ENCODE measurements at regions not wholly inside any gene's neighbourhood (a gene's known extent, or its start where the extent isn't known, plus 50 kb on each side); places are given as distances from the start of the nearest gene placed in this dataset.

DNA sequence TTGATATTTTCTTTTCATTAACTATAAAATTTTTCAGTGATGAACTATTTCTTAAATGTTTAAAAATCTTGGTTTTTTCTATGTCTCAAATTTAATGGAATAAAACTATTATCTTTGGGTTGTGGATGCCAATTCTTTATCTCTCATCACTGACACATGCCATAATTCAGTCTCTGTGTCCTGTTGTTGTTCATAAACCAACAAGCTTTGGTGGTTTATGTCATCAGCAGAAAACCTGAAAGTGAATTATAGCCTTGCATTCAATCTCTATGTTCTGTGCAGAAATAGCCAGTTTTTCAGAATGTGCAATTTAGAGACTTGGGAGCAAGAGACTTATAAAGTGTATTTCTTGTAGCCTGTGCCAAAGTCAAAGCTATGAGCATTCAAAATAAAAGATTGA, 462.6 kb upstream of the ADGRL4 start:
- no peaks in the 10 kb centered on the region for H3K9me3 Mint-ChIP-seq
- no peak overlapping the region for H3K4me3 Mint-ChIP-seq
- H3K27me3 Mint-ChIP-seq (ENCODE audit: insufficient read depth): no peaks in the 10 kb centered on the region
- H3K27ac Mint-ChIP-seq: no peak overlapping the region
- no peaks in the 10 kb centered on the region for H3K36me3 Mint-ChIP-seq (ENCODE audit: low read depth)
- no peaks in the 10 kb centered on the region for H3K4me1 Mint-ChIP-seq (ENCODE audit: low read depth)
- no peak for DNase-seq
- TF ChIP-seq, protein P1, sequence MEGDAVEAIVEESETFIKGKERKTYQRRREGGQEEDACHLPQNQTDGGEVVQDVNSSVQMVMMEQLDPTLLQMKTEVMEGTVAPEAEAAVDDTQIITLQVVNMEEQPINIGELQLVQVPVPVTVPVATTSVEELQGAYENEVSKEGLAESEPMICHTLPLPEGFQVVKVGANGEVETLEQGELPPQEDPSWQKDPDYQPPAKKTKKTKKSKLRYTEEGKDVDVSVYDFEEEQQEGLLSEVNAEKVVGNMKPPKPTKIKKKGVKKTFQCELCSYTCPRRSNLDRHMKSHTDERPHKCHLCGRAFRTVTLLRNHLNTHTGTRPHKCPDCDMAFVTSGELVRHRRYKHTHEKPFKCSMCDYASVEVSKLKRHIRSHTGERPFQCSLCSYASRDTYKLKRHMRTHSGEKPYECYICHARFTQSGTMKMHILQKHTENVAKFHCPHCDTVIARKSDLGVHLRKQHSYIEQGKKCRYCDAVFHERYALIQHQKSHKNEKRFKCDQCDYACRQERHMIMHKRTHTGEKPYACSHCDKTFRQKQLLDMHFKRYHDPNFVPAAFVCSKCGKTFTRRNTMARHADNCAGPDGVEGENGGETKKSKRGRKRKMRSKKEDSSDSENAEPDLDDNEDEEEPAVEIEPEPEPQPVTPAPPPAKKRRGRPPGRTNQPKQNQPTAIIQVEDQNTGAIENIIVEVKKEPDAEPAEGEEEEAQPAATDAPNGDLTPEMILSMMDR (IDR thresholded peaks at IDR 0.05): no peak

DNA sequence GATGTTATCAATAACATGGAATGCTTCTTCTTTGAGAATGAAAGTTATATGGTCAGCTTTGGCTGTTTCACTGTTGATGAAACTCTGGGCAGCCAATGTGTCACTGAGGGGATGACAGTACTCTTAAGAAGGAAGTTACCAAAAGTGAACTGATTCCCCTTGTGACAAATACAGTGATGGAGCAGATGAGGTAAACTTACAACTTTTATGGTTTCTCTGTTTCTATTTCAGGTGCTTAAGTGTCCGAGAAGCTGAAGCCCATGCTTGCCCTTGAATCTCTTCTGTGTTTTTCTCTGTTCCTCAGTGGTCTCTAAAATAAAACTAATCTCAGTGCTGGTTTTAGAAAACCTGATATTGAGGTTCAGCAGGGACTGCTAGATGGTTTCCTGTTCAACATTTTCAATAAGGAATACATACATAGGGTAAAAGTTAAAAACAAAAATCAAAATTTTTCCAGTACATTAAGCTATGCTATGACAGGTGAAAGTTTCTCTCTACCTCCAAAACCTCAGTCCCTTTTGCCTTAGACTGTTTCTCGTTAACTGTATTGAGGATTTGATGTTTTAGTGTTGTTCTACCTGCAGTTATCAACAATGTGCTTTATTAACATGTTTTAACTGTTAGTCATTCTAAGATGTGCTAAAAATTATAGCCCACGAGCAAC, 454.4 kb upstream of the ADGRL4 start:
- no peak for DNase-seq
- TF ChIP-seq, protein P1 (IDR thresholded peaks at IDR 0.05): no peak
- no peaks in the 10 kb centered on the region for H3K36me3 Mint-ChIP-seq (ENCODE audit: low read depth)
- H3K27ac Mint-ChIP-seq: no peak overlapping the region
- H3K4me3 Mint-ChIP-seq: no peak overlapping the region
- no peaks in the 10 kb centered on the region for H3K4me1 Mint-ChIP-seq (ENCODE audit: low read depth)
- H3K27me3 Mint-ChIP-seq (ENCODE audit: insufficient read depth): peaks cover 4% of the 10 kb centered on the region; the same call in 1 of the 2 replicates
- peaks cover 5% of the 10 kb centered on the region; the same call in 1 of the 2 replicates for H3K9me3 Mint-ChIP-seq

DNA sequence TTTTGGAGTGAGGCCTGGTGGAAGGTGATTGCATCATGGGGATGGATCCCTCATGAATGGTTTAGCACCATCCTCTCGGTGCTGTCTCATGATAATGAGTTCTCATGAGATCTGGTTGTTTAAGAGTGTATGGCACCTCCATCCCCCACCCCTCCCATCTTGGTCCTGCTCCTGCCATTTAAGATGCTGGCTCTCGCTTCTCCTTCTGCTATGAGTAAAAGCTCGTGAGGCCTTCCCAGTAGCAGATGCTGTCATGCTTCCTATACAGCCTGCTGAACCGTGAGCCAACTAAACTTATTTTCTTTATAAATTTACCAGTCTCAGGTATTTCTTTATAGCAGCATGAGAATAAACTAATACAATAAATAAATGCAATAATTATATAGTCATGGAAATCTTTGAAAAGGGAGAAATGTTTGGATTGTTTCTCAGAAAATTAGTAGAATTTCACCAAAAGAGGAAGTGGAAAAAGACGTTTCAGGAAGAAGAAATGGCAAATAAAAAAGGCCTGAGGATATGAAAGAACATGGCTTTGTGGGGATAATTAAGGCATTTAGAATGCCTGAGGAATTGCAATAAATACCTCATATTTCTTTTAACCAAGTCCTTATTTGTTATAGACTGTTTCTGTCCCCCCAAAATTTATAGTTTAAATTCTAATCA, 451.2 kb upstream of the ADGRL4 start:
- Mint-ChIP-seq H3K36me3 (ENCODE audit: low read depth) (no peaks in the 10 kb centered on the region), H3K4me3 (no peak overlapping the region), H3K27ac (no peak overlapping the region), H3K4me1 (ENCODE audit: low read depth) (no peaks in the 10 kb centered on the region), H3K27me3 (ENCODE audit: insufficient read depth) (peaks cover 4% of the 10 kb centered on the region; the same call in 1 of the 2 replicates), H3K9me3 (no peaks in the 10 kb centered on the region)
- no peak for DNase-seq
- TF ChIP-seq, protein P1 (IDR thresholded peaks at IDR 0.05): no peak

DNA sequence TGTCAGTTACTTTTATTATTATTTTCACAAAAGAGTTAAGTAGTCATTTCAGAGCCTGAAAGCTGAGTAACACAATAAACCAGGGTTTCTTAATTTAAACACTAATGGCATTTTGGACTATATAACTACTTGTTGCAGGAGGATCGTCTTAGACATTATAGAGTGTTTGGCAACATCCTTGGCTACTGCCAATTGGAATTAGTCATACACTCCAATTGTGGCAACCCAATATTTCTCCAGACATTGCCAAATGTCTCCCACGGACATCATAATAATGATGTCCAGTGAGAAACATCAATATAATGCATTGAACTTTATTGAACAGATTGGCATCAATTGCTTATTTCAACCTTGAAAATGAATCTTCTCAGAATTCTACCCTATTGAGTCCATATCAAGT, 441.9 kb upstream of the ADGRL4 start:
- DNase-seq: no peak
- H3K36me3 Mint-ChIP-seq (ENCODE audit: low read depth): no peaks in the 10 kb centered on the region
- H3K27me3 Mint-ChIP-seq (ENCODE audit: insufficient read depth): no peaks in the 10 kb centered on the region
- no peaks in the 10 kb centered on the region for H3K9me3 Mint-ChIP-seq
- TF ChIP-seq, protein P1 (IDR thresholded peaks at IDR 0.05): no peak
- no peaks in the 10 kb centered on the region for H3K4me1 Mint-ChIP-seq (ENCODE audit: low read depth)
- no peak overlapping the region for H3K27ac Mint-ChIP-seq
- no peak overlapping the region for H3K4me3 Mint-ChIP-seq

DNA sequence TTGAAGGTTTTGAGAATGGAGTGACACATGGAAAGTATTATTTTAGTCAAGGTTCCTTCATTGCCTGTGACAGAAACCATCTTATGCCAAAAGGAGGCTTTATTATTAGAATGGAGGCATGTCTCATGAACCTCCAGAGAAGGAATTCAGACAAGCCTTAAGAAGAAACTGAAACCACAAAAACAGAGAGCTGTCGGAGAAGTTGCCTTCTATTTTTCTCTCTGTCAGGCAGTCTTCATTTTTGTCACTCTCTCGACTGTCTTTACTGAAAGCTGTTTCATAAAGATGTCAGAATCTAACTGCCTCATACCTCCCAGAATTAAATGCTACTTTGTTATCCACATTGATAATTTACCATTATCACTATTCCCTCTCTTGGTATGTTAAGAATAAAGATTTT, 434.7 kb upstream of the ADGRL4 start:
- Mint-ChIP-seq H3K27me3 (ENCODE audit: insufficient read depth) (peaks cover 2% of the 10 kb centered on the region; the same call in 1 of the 2 replicates), H3K27ac (no peak overlapping the region), H3K36me3 (ENCODE audit: low read depth) (no peaks in the 10 kb centered on the region), H3K9me3 (no peaks in the 10 kb centered on the region), H3K4me3 (peak overlapping the region; percentile 39; the same call in 1 of the 2 replicates), H3K4me1 (ENCODE audit: low read depth) (no peaks in the 10 kb centered on the region)
- TF ChIP-seq, protein P1 (IDR thresholded peaks at IDR 0.05): no peak
- DNase-seq: no peak

Data from HFFc6 (cell line).